Stimulated activated naive CD8-positive, alpha-beta T cell treated with anti-CD3 and anti-CD28 coated beads, Interleukin-15, Interleukin-2, amounts not matched to agents 100 U/mL and 50 U/mL, for 24 hours (primary cell): ENCODE measurements at regions not wholly inside any gene's neighbourhood (a gene's known extent, or its start where the extent isn't known, plus 50 kb on each side); places are given as distances from the start of the nearest gene placed in this dataset.

ENCODE experiments used
- ATAC-seq: fragments of 150-1000 bp; cut with Tn5 transposase; one replicate; pipeline ENCODE4 v1.10.0; 2021
- DNase-seq: peaks from one replicate; pipeline ENCODE4 v3.0.0; 2021

- DNase-seq (no peak), ATAC-seq (no peak)
Observed at GRCh38 chr4:31283679-31284078, 563.5 kb downstream of the PCDH7 start.

GRCh38 chr4:31290836-31291235, 570.7 kb downstream of the PCDH7 start:
- ATAC-seq (no peak), DNase-seq (no peak)

GRCh38 chr4:31291238-31291637, 571.1 kb downstream of the PCDH7 start:
- ATAC-seq (no peak), DNase-seq (no peak)

GRCh38 chr4:31294655-31295480, 574.7 kb downstream of the PCDH7 start:
- DNase-seq (no peak), ATAC-seq (no peak)

GRCh38 chr4:31298737-31299136, 578.6 kb downstream of the PCDH7 start:
- DNase-seq (no peak), ATAC-seq (no peak)

GRCh38 chr4:31307029-31307428, 586.9 kb downstream of the PCDH7 start:
- DNase-seq, result no peak
- no peak for ATAC-seq

GRCh38 chr4:31324814-31325213, 604.6 kb downstream of the PCDH7 start:
- ATAC-seq, result no peak

GRCh38 chr4:31325300-31325699, 605.1 kb downstream of the PCDH7 start:
- ATAC-seq, result no peak
- no peak for DNase-seq

More at GRCh38 chr4:31324814-31325213, 604.6 kb downstream of the PCDH7 start:
- DNase-seq, result no peak

- no peak for ATAC-seq
- DNase-seq, result no peak
Observed at GRCh38 chr4:31327031-31327430, 606.9 kb downstream of the PCDH7 start.

- ATAC-seq (no peak), DNase-seq (no peak)
Observed at GRCh38 chr4:31328932-31329331, 608.8 kb downstream of the PCDH7 start.

- ATAC-seq, result no peak
- no peak for DNase-seq
Observed at GRCh38 chr4:31334086-31334910, 614.1 kb downstream of the PCDH7 start.

- DNase-seq, result no peak
- ATAC-seq, result no peak
Observed at GRCh38 chr4:31338000-31338399, 617.8 kb downstream of the PCDH7 start.

- ATAC-seq (no peak), DNase-seq (no peak)
Observed at GRCh38 chr4:31341601-31342359, 621.6 kb downstream of the PCDH7 start.

- DNase-seq (no peak), ATAC-seq (no peak)
Observed at GRCh38 chr4:31343061-31343460, 622.9 kb downstream of the PCDH7 start.

GRCh38 chr4:31349907-31350306, 629.7 kb downstream of the PCDH7 start:
- ATAC-seq (no peak), DNase-seq (no peak)

GRCh38 chr4:31351695-31352094, 631.5 kb downstream of the PCDH7 start:
- no peak for ATAC-seq
- DNase-seq, result no peak

GRCh38 chr4:31356839-31357238, 636.7 kb downstream of the PCDH7 start:
- ATAC-seq (no peak), DNase-seq (no peak)

- DNase-seq, result no peak
- ATAC-seq, result no peak
Observed at GRCh38 chr4:31360786-31361185, 640.6 kb downstream of the PCDH7 start.

GRCh38 chr4:31362756-31363155, 642.6 kb downstream of the PCDH7 start:
- ATAC-seq (no peak), DNase-seq (no peak)

GRCh38 chr4:31365006-31365690, 645.0 kb downstream of the PCDH7 start:
- ATAC-seq (no peak), DNase-seq (no peak)

- ATAC-seq (no peak), DNase-seq (no peak)
Observed at GRCh38 chr4:31366041-31366440, 645.9 kb downstream of the PCDH7 start.

GRCh38 chr4:31370866-31371465, 650.8 kb downstream of the PCDH7 start:
- ATAC-seq (peak; percentile 46), DNase-seq (no peak)
